ENCODE measurements at regions not wholly inside any gene's neighbourhood (a gene's known extent, or its start where the extent isn't known, plus 50 kb on each side); places are given as distances from the start of the nearest gene placed in this dataset.

DNA sequence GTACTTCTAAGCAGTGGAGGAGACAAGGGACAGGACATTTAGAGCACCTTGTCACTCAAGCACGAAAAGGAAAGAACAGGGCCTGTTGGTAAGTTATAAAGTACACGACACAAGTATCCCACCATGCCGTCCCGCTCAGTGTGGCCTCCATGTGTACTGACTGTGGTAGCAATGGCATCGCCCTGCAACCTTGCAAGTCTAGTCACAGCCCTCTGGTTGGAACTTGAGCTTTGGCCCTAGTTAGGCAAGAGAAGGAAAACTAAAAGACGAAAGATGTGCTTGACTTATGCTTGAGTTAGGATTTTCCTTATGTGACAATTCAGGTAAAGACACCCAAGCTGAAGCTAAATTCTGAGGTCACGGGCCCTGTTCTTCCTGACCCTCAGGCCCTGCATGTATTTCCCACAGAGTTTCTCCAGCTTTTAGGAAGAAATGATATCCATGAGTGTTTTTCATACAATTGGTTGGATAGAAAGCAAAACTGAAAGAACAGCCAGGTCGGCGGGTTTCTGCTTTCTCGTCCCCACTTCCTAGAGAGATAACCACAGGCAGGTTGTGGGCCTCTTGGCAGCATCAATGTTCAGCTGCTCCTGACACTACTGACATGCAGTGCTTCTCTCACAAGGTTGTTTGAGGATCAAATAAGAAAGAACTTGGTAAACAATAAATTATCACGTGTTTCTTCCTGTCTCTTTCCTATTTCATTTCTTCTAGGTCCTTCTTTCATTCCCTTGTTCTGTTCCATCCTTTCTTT is 216.2 kb downstream of the IRS2 start:
- no peaks in the 10 kb centered on the region for H3K27me3 Mint-ChIP-seq (ENCODE audit: low read depth)
- H2BK5ac ChIP-seq (ENCODE audit: insufficient read length, low read length) = no peak overlapping the region
- H2BK120ac ChIP-seq (ENCODE audit: low read depth, low read length, poor library complexity, severe bottlenecking) = no peak overlapping the region
- no peak overlapping the region for H2AFZ ChIP-seq (ENCODE audit: low read length)
- no peak overlapping the region for H2BK15ac ChIP-seq (ENCODE audit: low read depth, low read length)
- H3K27ac ChIP-seq (ENCODE audit: insufficient read length, low read depth, low read length) = no peak overlapping the region
- no peak overlapping the region for H3K4me3 Mint-ChIP-seq
- H3K9ac ChIP-seq (ENCODE audit: extremely low read depth, insufficient read length, low read length) = no peak overlapping the region
- no peaks in the 10 kb centered on the region for H3K4me1 Mint-ChIP-seq
- no peak overlapping the region for H3T11ph ChIP-seq (ENCODE audit: low read length)
- H3K27me3 ChIP-seq (ENCODE audit: insufficient read depth, low read length) = no peaks in the 10 kb centered on the region
- no peak overlapping the region for H2BK20ac ChIP-seq (ENCODE audit: low read depth, low read length, poor library complexity, severe bottlenecking)
- H3K27ac Mint-ChIP-seq = no peak overlapping the region
- H3K9me3 Mint-ChIP-seq = no peaks in the 10 kb centered on the region
- no peak overlapping the region for H2AK5ac ChIP-seq (ENCODE audit: insufficient read length, low read length)
- TF ChIP-seq, protein P1, sequence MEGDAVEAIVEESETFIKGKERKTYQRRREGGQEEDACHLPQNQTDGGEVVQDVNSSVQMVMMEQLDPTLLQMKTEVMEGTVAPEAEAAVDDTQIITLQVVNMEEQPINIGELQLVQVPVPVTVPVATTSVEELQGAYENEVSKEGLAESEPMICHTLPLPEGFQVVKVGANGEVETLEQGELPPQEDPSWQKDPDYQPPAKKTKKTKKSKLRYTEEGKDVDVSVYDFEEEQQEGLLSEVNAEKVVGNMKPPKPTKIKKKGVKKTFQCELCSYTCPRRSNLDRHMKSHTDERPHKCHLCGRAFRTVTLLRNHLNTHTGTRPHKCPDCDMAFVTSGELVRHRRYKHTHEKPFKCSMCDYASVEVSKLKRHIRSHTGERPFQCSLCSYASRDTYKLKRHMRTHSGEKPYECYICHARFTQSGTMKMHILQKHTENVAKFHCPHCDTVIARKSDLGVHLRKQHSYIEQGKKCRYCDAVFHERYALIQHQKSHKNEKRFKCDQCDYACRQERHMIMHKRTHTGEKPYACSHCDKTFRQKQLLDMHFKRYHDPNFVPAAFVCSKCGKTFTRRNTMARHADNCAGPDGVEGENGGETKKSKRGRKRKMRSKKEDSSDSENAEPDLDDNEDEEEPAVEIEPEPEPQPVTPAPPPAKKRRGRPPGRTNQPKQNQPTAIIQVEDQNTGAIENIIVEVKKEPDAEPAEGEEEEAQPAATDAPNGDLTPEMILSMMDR (conservative IDR thresholded peaks at IDR 0.05) = no peak
- no peaks in the 10 kb centered on the region; a peak in 1 of 7 replicates for H3K36me3 Mint-ChIP-seq (ENCODE audit: insufficient read depth in 1 of 3, low read depth in 3 of 3)
- no peak overlapping the region for H4K5ac ChIP-seq (ENCODE audit: insufficient read length, low read depth, low read length)
- H3K14ac ChIP-seq (ENCODE audit: insufficient read depth, low read length) = no peak overlapping the region
- H4K91ac ChIP-seq (ENCODE audit: insufficient read length, low read depth, low read length) = no peak overlapping the region
- H3K79me1 ChIP-seq (ENCODE audit: insufficient read depth, low read depth, low read length, poor library complexity, severe bottlenecking) = no peaks in the 10 kb centered on the region
- no peaks in the 10 kb centered on the region for H3K4me1 ChIP-seq (ENCODE audit: insufficient read depth, low read length)
- no peaks in the 10 kb centered on the region for H3K23me2 ChIP-seq (ENCODE audit: insufficient read length, low read depth, low read length, poor library complexity, severe bottlenecking)
- H4K8ac ChIP-seq (replicated peaks; ENCODE audit: insufficient read length, low read depth, low read length) = no peak overlapping the region
- H3K4ac ChIP-seq (ENCODE audit: low read depth, low read length) = no peak overlapping the region
- no CpG with 5 or more reads among the region's 11 CpGs for WGBS (ENCODE audit: extremely low coverage, insufficient read length, low lambda C conversion rate)
- H3K56ac ChIP-seq (ENCODE audit: insufficient read length, low read depth, low read length) = no peak overlapping the region
- H3K79me2 ChIP-seq (ENCODE audit: insufficient read depth, low read length) = no peaks in the 10 kb centered on the region
- DNase-seq = no peak
- no peak overlapping the region for H3K23ac ChIP-seq (ENCODE audit: insufficient read length, low read depth, low read length)
- no peak overlapping the region for H3K4me2 ChIP-seq (ENCODE audit: insufficient read depth, insufficient read length, low read length)
- no peak overlapping the region for H2BK12ac ChIP-seq (ENCODE audit: insufficient read length, low read depth, low read length)
- no peak overlapping the region for H3K18ac ChIP-seq (ENCODE audit: insufficient read length, low read depth, low read length)
- no peaks in the 10 kb centered on the region for H4K20me1 ChIP-seq (ENCODE audit: control insufficient read depth, insufficient read depth, insufficient read length)
- no peaks in the 10 kb centered on the region for H3K9me3 ChIP-seq (ENCODE audit: control insufficient read depth, low read depth, low read length)

Data from H9 (cell line).